HUES6 (cell line): ENCODE measurements at regions not wholly inside any gene's neighbourhood (a gene's known extent, or its start where the extent isn't known, plus 50 kb on each side); places are given as distances from the start of the nearest gene placed in this dataset.

Source experiments
- H3K27ac ChIP-seq: 2 replicates; pipeline ENCODE4 v1.7.0; 2013; ENCODE audit warnings: low read depth, mild to moderate bottlenecking, low read length, inconsistent platforms
- H3K27me3 ChIP-seq: 2 replicates; pipeline ENCODE4 v1.6.1; 2013; ENCODE audit warnings: low read length; ENCODE audit not compliant: control insufficient read depth, insufficient read depth
- H3K36me3 ChIP-seq: 2 replicates; pipeline ENCODE4 v1.6.1; 2013; ENCODE audit warnings: low read length; ENCODE audit not compliant: control insufficient read depth, insufficient read depth
- H3K4me1 ChIP-seq: 2 replicates; pipeline ENCODE4 v1.6.1; 2013; ENCODE audit warnings: low read length; ENCODE audit not compliant: control insufficient read depth, insufficient read depth
- H3K4me3 ChIP-seq: 2 replicates; pipeline ENCODE4 v1.5.1; 2013; ENCODE audit warnings: low read depth, low read length
- H3K9ac ChIP-seq: one replicate; pipeline ENCODE4 v1.6.1; 2013; ENCODE audit warnings: mild to moderate bottlenecking, low read length
- H3K9me3 ChIP-seq: 2 replicates; pipeline ENCODE4 v1.6.1; 2013; ENCODE audit warnings: low read depth, low read length; ENCODE audit not compliant: control insufficient read depth, insufficient read depth

DNA sequence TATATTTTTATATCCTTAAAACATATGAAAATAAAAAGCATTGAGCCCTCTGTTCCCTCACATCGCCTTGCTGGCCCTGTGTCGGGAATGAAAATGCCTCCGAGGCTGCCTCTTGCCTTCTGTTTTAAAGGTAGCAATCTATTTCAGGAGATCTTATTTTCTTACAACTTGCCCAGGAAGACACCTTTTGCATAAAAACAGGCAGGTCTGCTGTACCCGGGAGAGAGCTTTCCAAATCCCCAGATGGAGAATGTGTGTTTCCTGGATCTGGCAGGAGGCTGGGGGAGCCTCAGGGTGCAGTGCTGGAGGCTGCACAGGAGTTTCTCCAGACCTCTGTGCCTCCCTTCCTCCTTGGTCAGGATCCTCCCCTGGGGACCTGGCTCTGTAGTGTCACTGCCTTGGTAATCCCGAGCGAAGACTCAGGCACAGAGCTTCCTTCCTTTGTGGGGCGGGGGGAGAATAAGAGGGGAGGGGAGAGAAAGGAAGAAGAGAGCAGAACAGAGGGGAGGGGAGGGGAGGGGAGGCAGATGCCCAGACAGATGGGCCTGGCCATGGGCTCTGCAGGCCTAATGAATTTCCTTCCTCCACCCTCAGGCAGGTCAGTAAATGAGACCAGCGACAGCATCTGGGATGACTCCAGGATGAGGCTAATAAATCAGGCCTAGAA, 104.0 kb upstream of the BOD1 start:
- Histone ChIP-seq H3K36me3 (no peaks in the 10 kb centered on the region), H3K27me3 (no peaks in the 10 kb centered on the region), H3K9ac (no peak overlapping the region), H3K9me3 (no peaks in the 10 kb centered on the region), H3K4me1 (peaks cover 23% of the 10 kb centered on the region), H3K4me3 (no peak overlapping the region), H3K27ac (no peak overlapping the region)

DNA sequence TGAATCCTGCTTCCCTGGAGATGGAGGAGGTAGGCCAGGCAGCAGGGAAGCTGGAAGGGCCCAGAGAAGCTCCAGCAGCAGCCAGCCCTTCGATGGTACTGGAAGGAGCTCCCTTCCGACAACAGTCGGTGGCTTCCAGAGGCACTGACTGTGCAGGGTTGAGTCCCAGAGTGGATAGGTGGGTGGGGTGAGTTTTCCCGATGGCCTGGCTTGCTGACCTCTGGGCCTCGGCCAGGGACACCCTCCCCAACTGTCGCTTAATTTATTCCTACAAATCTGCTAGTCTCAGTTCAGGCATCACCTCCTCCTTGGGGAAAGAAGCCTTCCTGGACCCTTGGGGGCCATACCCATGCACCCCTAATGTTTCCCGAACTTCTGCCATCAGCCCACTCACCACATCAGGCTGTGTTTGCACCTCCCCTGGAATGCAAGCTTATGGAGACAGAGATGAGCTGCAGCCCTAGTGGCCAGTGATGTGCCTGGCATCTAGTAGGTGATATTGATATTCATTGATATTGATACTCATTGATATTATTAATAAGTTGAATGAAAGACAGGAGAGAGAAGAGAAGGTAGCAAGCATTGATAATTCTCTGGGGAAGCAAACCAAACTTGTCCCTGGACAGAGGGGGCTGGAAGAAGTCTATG, 104.6 kb upstream of the BOD1 start:
- Histone ChIP-seq H3K27me3 (no peaks in the 10 kb centered on the region), H3K9ac (no peak overlapping the region), H3K4me3 (no peak overlapping the region), H3K9me3 (no peaks in the 10 kb centered on the region; the same call in 1 of the 2 replicates), H3K4me1 (peaks cover 23% of the 10 kb centered on the region), H3K36me3 (no peaks in the 10 kb centered on the region), H3K27ac (no peak overlapping the region)

DNA sequence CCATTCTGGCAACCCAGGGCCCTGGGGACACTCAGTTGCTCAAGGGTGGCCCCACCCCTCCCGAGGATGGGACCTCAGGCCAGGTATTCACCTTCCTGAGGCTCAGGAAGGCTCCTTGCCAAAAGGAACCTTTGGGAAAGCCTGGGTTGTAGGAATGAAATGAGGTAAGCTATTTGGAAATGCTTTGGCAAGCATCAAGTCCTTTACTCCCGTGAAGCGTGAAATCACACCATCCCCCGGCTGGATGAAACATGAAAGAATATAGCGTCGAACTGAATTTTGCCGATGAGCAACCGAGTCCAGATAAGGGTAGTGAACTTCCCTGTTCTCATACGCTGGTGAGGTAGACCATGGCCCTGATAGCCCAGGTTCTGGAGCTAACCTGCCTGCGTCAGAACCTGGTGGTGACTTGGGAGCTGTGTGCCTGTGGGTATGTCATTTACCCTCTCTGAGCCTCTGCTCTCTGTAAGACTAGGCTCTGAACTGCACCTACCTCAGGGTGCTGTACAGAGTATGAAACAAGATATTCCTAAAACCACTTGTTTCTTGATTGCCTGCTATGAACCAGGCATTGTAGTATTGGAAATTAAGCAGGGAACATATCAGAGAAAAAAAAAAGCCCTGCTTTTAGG, 105.3 kb upstream of the BOD1 start:
- H3K4me1 ChIP-seq = peaks cover 23% of the 10 kb centered on the region

DNA sequence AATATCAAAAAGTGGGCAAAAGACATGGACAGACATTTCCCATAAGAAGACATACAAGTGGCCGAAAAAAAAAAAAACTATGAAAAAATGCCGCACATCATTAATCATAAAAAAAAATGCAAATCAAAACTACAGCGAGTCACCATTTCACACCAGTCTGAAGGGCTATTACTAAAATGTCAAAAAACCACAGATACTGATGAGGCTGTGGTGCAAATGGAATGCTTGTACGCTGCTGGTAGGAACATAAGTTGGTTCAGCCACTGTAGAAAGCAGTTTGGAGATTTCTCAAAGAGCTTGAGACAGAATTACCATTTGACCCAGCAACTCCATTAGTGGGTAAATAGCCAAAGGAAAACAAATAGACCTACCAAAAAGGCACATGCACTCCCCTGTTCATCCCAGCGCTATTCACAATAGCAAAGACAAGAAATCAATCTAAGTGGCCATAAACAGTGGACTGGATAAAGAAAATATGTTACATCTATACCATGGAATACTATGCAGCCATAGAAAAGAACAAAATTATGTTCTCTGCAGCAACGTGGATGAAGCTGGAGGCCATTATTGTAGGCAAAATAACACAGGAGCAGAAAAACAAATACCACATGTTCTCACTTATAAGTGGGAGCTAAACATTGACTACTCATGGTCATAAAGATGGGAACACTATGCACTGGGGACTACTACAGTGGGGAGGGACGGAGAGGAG, 110.6 kb upstream of the BOD1 start:
- no peak overlapping the region for H3K9ac ChIP-seq
- no peaks in the 10 kb centered on the region for H3K36me3 ChIP-seq
- H3K4me1 ChIP-seq = peaks cover 13% of the 10 kb centered on the region
- no peak overlapping the region for H3K27ac ChIP-seq
- H3K9me3 ChIP-seq = no peaks in the 10 kb centered on the region; the same call in 1 of the 2 replicates
- H3K27me3 ChIP-seq = no peaks in the 10 kb centered on the region
- no peak overlapping the region for H3K4me3 ChIP-seq

More for the DNA sequence above, 105.3 kb upstream of the BOD1 start:
- no peak overlapping the region for H3K9ac ChIP-seq
- no peaks in the 10 kb centered on the region for H3K27me3 ChIP-seq
- H3K9me3 ChIP-seq = no peaks in the 10 kb centered on the region; the same call in 1 of the 2 replicates
- H3K36me3 ChIP-seq = no peaks in the 10 kb centered on the region
- H3K4me3 ChIP-seq = no peak overlapping the region
- no peak overlapping the region for H3K27ac ChIP-seq

DNA sequence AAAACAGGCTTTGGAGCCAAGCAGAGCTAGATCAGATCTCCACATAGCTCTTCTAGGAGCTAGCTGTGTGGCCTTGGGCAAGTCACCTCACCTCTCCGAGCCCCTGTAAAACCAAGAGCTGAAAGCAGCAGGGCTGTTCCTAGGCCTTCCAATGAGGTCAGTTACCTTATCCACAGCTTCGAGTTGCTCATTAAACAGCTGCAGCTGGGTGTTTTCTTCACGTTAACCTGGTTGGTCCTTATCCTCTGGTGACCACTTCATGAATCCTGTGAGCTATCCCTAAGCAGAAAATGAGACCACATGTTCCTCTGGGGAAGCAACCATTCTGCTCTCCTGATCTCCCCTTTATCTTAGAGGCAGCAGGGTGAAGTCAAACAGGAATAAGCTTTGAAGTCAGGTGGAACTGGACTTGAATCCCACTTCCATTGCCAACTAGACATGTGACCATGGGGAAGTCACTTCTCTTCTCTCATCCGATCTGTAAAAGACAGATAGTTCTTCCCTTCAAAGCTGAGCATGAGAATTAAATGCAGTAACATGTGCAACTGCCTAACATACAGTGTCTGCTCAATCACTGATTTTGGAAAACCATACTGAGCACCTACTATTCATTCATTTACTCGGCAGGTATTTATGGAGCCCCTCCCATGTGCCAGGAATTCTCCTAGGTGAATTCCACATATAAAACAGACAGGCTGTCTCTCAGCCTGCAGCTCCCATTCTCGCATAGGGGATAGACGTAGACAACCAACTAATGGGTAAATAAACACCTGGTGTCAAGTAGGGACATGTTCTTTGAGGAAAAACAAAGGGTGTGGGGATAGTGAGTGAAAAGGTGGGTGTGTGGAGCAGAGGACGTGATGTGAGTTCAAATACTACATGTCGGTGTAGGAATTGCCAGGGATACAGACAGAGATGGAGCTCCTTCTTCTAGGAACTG, 111.7 kb upstream of the BOD1 start:
- H3K27me3 ChIP-seq = no peaks in the 10 kb centered on the region
- no peaks in the 10 kb centered on the region for H3K36me3 ChIP-seq
- no peak overlapping the region for H3K27ac ChIP-seq
- H3K4me1 ChIP-seq = peaks cover 13% of the 10 kb centered on the region
- H3K9me3 ChIP-seq = no peaks in the 10 kb centered on the region; the same call in 1 of the 2 replicates
- no peak overlapping the region for H3K4me3 ChIP-seq
- no peak overlapping the region for H3K9ac ChIP-seq

DNA sequence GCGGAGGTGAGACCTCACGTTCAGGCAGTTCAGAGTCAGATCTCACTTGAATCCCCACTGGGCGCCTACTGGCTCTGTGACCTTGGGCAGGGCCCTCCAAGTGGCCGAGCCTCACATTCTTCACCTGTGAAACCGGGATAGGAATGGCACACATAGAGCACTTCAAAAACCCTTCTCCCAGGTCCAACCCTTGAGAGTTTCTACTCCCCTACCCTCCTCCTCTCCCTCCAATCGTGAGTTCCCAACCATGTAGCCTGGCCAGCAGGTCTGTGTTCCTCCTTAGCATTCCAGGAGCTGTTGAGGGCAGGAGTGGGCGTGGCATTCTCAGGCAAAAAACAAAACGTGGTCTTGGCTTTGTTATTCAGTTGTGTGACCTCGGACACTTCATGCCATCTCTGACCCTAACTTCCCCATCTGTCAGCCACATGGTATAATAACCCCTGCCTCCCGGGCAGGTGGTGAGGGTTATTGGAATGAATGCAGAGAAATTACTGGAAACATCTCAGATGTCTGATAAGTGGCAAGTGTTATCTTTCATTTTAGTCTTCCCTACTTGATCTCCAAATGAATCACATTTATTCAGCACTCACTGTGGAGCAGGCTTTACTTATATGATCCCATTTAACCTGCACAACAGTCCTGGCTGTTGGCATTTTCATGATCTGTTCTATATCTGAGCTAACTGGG, 112.8 kb upstream of the BOD1 start:
- H3K9me3 ChIP-seq = no peaks in the 10 kb centered on the region; the same call in 1 of the 2 replicates

DNA sequence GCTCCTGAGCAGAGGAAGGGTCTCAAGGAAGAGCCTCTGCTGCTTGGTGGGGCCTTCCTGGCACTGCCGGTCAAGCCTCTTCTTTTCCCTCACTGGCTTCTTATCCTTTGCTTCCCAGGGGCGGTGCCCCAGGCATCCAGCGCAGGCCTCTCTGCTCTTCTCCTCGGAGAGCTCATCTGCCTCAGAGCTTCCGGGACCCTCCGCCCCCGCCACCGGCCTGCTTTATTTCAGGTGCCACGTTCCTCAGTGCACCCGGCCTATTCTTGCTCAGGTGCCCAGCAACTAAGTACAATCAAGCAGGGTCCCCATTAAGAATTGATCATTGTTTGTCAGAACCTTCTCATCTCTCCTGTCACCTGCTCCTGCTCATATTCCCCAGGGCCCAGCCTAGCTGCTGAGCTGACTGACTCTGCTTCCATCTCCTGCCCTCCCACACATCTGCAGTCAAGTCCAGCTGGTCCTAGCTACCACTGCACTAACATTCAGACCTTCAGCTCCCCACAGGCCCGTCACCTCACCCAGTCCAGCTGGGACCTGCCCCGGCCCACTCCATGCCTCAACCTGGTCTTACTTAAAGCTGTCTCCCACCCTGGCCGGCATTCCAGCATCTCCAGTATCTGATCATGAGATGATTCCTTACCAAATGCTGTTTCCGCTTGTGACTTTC, 114.3 kb upstream of the BOD1 start:
- Histone ChIP-seq H3K27me3 (no peaks in the 10 kb centered on the region), H3K9me3 (no peaks in the 10 kb centered on the region; the same call in 1 of the 2 replicates), H3K27ac (no peak overlapping the region), H3K4me1 (peaks cover 13% of the 10 kb centered on the region), H3K36me3 (no peaks in the 10 kb centered on the region), H3K4me3 (no peak overlapping the region), H3K9ac (no peak overlapping the region)

More for the DNA sequence above, 112.8 kb upstream of the BOD1 start:
- H3K4me1 ChIP-seq = peaks cover 13% of the 10 kb centered on the region
- H3K4me3 ChIP-seq = no peak overlapping the region
- no peaks in the 10 kb centered on the region for H3K36me3 ChIP-seq
- no peak overlapping the region for H3K27ac ChIP-seq
- H3K9ac ChIP-seq = no peak overlapping the region
- no peaks in the 10 kb centered on the region for H3K27me3 ChIP-seq

DNA sequence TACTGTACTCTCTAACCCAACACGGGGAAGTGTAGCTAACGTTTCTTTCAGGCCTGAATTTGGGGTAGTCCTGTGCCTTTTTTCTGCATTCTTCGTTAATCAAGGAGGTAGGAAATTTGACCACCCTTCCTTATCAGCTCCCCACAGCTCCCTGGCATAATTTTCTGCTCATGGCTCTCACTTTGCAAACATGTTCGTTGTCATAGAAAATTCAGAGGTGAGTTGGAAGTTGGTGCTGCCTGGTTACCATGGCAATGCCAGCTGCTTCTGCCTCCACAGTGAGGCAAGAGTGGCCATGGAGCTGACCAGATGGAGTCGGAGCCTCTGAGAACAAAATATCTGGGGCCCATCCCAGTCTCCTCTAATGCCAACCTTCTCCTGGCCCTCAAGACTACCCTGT, 116.6 kb upstream of the BOD1 start:
- Histone ChIP-seq H3K4me1 (peaks cover 19% of the 10 kb centered on the region), H3K27ac (no peak overlapping the region)

DNA sequence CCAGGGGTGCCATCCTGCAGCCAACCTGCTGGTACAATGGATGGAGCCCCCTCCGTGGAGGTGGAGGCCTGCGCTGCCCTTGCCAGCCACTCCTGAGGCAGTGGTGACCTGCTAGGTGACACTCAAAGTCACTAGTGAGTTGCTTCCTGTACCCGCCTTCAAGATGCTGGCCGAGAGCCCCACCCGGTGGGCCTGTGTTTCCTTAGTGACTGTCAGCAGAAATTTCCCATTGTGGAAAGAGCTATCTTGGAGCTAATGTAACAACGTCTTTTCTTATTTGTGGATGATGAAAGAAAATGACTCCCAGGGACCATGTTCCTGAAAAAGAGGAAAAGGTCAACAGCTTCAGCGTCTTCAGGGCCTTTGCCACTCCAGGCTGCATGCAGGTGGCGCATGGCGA, 117.0 kb upstream of the BOD1 start:
- Histone ChIP-seq H3K9me3 (no peaks in the 10 kb centered on the region), H3K4me1 (peaks cover 15% of the 10 kb centered on the region), H3K27me3 (no peaks in the 10 kb centered on the region), H3K27ac (no peak overlapping the region), H3K4me3 (no peak overlapping the region), H3K9ac (no peak overlapping the region), H3K36me3 (no peaks in the 10 kb centered on the region)

More for the DNA sequence above, 116.6 kb upstream of the BOD1 start:
- Histone ChIP-seq H3K9me3 (no peaks in the 10 kb centered on the region), H3K36me3 (no peaks in the 10 kb centered on the region), H3K9ac (no peak overlapping the region), H3K27me3 (no peaks in the 10 kb centered on the region), H3K4me3 (no peak overlapping the region)
